ENCODE measurements at regions not wholly inside any gene's neighbourhood (a gene's known extent, or its start where the extent isn't known, plus 50 kb on each side); places are given as distances from the start of the nearest gene placed in this dataset.

DNA sequence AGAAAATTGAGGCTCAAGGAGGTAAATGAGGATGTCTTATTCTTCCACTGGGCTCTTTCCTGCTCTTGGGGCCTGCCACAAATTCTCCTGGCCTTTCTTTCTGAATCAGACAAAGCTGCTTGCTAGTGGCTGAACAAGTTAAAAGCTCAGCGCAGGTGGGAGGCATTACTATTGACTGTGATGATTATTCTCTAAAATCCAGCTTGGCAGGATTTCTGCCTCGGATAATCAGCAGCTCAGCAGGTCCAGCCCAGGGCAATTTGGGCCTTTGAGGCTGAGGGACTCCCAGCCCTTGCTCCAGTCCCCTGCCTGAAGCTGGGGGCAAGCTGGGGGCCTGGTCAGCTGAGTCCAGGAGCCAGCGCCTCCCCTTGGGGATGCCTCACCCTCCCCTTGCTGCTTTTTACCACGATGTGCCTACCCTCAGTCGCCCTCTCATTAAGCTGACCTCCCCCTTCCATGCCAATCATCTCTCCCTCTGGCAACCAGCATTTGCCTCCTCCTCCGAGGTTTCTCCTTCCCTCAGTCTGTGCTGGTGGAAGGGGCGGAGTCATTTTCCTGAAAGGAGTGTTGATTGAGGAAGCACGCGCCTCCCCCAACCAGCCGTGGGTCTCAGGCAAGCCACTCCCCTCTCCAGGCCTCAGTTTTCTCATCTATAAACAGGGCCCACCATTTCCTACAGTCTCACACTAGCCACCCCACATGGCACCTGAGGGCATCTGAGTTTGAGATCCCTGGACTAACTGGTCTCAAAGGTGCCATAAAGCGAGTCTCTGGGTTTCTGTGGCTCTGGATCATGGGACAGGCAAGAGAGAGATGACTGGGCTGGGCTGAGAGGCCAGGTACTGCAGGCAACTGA lies 60.6 kb upstream of the PRDM11 start:
- no peak for TF ChIP-seq TCF12 (IDR thresholded peaks at IDR 0.05; ENCODE audit: low read depth)
- no peak for TF ChIP-seq EGR1 (IDR thresholded peaks at IDR 0.05)

- TF ChIP-seq TEAD4 (IDR thresholded peaks at IDR 0.05) (no peak), CEBPB (IDR thresholded peaks at IDR 0.05) (no peak)
- TF ChIP-seq, protein P1, sequence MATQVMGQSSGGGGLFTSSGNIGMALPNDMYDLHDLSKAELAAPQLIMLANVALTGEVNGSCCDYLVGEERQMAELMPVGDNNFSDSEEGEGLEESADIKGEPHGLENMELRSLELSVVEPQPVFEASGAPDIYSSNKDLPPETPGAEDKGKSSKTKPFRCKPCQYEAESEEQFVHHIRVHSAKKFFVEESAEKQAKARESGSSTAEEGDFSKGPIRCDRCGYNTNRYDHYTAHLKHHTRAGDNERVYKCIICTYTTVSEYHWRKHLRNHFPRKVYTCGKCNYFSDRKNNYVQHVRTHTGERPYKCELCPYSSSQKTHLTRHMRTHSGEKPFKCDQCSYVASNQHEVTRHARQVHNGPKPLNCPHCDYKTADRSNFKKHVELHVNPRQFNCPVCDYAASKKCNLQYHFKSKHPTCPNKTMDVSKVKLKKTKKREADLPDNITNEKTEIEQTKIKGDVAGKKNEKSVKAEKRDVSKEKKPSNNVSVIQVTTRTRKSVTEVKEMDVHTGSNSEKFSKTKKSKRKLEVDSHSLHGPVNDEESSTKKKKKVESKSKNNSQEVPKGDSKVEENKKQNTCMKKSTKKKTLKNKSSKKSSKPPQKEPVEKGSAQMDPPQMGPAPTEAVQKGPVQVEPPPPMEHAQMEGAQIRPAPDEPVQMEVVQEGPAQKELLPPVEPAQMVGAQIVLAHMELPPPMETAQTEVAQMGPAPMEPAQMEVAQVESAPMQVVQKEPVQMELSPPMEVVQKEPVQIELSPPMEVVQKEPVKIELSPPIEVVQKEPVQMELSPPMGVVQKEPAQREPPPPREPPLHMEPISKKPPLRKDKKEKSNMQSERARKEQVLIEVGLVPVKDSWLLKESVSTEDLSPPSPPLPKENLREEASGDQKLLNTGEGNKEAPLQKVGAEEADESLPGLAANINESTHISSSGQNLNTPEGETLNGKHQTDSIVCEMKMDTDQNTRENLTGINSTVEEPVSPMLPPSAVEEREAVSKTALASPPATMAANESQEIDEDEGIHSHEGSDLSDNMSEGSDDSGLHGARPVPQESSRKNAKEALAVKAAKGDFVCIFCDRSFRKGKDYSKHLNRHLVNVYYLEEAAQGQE (IDR thresholded peaks at IDR 0.05; ENCODE audit: low read depth), result peak; percentile 65; the same call in 1 of the 2 replicates
Observed at GRCh38 chr11:45086526-45086925, 59.9 kb upstream of the PRDM11 start.

- no peak for TF ChIP-seq TCF12 (IDR thresholded peaks at IDR 0.05; ENCODE audit: low read depth)
- no peak for TF ChIP-seq CREB1 (IDR thresholded peaks at IDR 0.05; ENCODE audit: low read depth)
- no peak for TF ChIP-seq NFIC (IDR thresholded peaks at IDR 0.05)
- no peak for TF ChIP-seq EP300 (IDR thresholded peaks at IDR 0.05; ENCODE audit: borderline replicate concordance)
- no peak for TF ChIP-seq FOXM1 (IDR thresholded peaks at IDR 0.05; ENCODE audit: borderline replicate concordance, low read depth)
- TF ChIP-seq USF1 (IDR thresholded peaks at IDR 0.05), result no peak
- no peak for TF ChIP-seq TAF1 (IDR thresholded peaks at IDR 0.05; ENCODE audit: low read depth)
- TF ChIP-seq, protein P1 (IDR thresholded peaks at IDR 0.05; ENCODE audit: low read depth), result no peak
- no peak for TF ChIP-seq YY1 (IDR thresholded peaks at IDR 0.05; ENCODE audit: low read depth)
- TF ChIP-seq ZBTB7A (IDR thresholded peaks at IDR 0.05; ENCODE audit: low read depth), result no peak
- no peak for TF ChIP-seq CEBPB (IDR thresholded peaks at IDR 0.05)
- no peak for TF ChIP-seq RAD21 (IDR thresholded peaks at IDR 0.05; ENCODE audit: low read depth)
- no peak for TF ChIP-seq TEAD4 (IDR thresholded peaks at IDR 0.05)
- no peak for TF ChIP-seq EGR1 (IDR thresholded peaks at IDR 0.05)
Observed at GRCh38 chr11:45087086-45087899, 59.1 kb upstream of the PRDM11 start.

- TF ChIP-seq EGR1 (IDR thresholded peaks at IDR 0.05) (no peak), MAX (IDR thresholded peaks at IDR 0.05) (no peak), TEAD4 (IDR thresholded peaks at IDR 0.05) (no peak), EP300 (IDR thresholded peaks at IDR 0.05; ENCODE audit: borderline replicate concordance) (no peak), CREB1 (IDR thresholded peaks at IDR 0.05; ENCODE audit: low read depth) (no peak), TCF12 (IDR thresholded peaks at IDR 0.05; ENCODE audit: low read depth) (no peak), NFIC (IDR thresholded peaks at IDR 0.05) (no peak), FOXM1 (IDR thresholded peaks at IDR 0.05; ENCODE audit: borderline replicate concordance, low read depth) (no peak), YY1 (IDR thresholded peaks at IDR 0.05; ENCODE audit: low read depth) (no peak)
- TF ChIP-seq, protein P1 (IDR thresholded peaks at IDR 0.05; ENCODE audit: low read depth), result no peak
Observed at GRCh38 chr11:45087900-45088160, 58.6 kb upstream of the PRDM11 start.

- no peak for TF ChIP-seq TCF12 (IDR thresholded peaks at IDR 0.05; ENCODE audit: low read depth)
- no peak for TF ChIP-seq USF1 (IDR thresholded peaks at IDR 0.05)
- TF ChIP-seq, protein P1 (IDR thresholded peaks at IDR 0.05; ENCODE audit: low read depth), result no peak
- TF ChIP-seq CREB1 (IDR thresholded peaks at IDR 0.05; ENCODE audit: low read depth), result no peak
- no peak for TF ChIP-seq EGR1 (IDR thresholded peaks at IDR 0.05)
- no peak for TF ChIP-seq ZBTB7A (IDR thresholded peaks at IDR 0.05; ENCODE audit: low read depth)
- TF ChIP-seq FOXM1 (IDR thresholded peaks at IDR 0.05; ENCODE audit: borderline replicate concordance, low read depth), result no peak
- no peak for TF ChIP-seq MAX (IDR thresholded peaks at IDR 0.05)
- TF ChIP-seq CEBPB (IDR thresholded peaks at IDR 0.05), result no peak
Observed at GRCh38 chr11:45089251-45089650, 57.2 kb upstream of the PRDM11 start.

All from Ishikawa (cell line).